ENCODE measurements at regions not wholly inside any gene's neighbourhood (a gene's known extent, or its start where the extent isn't known, plus 50 kb on each side); places are given as distances from the start of the nearest gene placed in this dataset.
"Not testable (repeated sequence)": the region's sequence is repeated elsewhere in the genome, so short reads cannot be mapped to it uniquely, and the experiment has no call there.

DNA sequence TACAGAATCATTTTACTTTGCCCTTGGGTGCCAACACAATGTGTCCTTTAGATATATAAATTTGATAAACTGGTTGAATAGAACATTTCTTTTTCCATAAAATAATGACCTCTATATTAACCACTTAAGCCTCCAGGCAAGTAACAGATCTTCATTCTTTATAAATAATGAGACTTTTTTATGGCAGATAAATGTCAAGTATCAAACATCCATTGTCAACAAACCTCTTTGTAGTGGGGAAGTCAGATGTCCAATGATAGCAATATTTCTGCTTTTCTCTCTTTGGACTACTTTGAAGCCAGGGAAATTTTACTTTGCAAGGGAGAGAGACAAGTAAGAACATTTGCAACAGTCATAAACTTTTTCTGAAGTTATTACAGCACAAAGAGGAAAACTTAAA, 841.2 kb downstream of the CDH8 start:
- no peak for DNase-seq (ENCODE audit: extremely low read depth in 1 of 2, low read depth in 1 of 2)

DNA sequence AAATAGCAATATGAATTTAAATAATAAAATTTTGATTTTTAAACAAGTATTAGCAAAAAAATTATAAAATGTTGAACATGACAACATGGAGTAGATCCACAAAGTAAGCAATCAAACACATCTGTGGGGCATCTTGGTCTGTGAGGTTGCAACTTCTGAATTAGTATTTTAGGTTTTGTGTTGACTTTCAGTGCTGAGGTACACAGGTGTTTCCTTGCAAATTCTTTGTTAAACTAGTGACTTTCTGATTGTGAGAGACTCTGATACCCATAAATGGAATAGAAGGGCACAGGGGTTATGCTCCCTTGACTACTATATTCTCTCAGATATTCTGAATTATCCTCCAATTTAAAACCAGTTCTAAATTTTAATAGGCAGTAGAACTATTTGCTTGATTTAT, 841.7 kb downstream of the CDH8 start:
- DNase-seq (ENCODE audit: extremely low read depth in 1 of 2, low read depth in 1 of 2) = no peak

DNA sequence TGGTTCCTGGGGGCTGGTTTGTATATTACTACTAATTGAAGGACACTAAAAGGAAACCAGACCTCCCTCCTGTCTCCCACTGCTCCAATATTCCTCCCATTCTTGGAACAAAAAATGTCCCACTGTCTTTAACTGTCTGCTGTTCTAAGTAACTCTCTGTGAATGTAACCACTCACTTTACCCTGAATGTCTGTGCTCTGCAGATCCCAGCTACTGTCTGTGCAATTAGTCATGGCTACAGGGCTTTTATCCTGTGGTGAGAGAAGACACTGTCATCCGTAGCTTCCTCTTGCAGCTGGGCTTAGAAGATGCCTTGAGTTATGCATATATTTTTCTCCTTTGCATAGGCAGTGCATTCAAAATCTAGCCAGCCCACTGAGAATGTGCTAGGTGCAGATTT, 853.8 kb downstream of the CDH8 start:
- no peak for DNase-seq (ENCODE audit: extremely low read depth in 1 of 2, low read depth in 1 of 2)

DNA sequence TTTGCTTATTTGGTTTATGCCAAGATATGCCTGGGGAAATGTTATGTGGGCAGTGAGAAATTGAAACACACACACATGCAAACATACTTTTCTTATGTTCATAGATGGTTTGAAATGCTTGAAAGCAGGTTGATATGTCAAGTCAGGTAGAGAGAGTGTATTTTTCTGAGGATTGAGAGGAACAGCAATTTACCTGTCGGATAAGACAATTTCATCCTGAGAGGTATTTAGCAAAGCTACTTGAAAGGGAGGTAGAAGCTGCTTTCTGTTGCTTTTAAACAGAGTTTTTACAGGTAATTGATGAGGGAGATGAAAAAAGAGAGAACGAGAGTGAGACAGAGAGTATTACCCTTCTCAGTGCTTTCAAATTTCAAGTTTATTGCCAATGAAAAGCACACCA, 854.3 kb downstream of the CDH8 start:
- no peak for DNase-seq (ENCODE audit: extremely low read depth in 1 of 2, low read depth in 1 of 2)

DNA sequence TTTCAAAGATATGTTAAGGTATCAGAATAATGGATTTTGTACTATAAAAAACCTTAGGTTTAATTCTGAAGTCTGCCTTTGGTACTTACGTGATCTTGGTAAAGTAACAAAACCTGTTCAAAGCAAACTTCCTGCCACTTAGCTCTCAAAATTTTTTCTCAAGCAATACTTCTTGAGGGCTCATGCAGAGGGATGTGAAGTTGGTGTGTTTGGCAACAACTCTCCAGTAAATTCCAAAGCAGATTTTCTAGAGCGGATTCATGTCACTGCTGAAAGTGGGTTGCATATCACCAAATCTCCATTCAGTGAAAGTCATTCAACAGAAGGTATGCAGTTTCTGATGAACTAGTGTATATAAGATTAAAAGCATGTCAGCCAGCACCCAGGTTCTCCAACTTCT, 856.7 kb downstream of the CDH8 start:
- DNase-seq (ENCODE audit: extremely low read depth in 1 of 2, low read depth in 1 of 2) = no peak

DNA sequence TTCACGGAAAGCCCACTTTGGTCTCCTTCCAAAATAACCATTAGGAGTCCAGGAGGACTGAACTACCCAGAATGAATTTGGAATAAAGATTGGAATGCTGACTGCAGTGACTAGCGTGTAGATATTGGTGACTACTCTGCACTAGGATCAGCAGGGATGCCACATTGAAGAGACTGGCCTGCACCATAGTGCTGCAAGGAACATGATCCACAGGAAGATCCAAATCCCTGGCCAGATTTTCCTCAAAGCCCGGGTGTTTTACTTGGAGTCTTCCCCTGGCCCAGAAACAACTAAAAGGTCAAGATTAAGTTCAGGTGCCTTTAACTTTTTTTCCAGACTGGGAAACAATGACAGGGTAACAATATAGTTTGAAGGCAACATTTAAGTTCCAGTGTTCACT, 870.4 kb downstream of the CDH8 start:
- no peak for DNase-seq (ENCODE audit: extremely low read depth in 1 of 2, low read depth in 1 of 2)

DNA sequence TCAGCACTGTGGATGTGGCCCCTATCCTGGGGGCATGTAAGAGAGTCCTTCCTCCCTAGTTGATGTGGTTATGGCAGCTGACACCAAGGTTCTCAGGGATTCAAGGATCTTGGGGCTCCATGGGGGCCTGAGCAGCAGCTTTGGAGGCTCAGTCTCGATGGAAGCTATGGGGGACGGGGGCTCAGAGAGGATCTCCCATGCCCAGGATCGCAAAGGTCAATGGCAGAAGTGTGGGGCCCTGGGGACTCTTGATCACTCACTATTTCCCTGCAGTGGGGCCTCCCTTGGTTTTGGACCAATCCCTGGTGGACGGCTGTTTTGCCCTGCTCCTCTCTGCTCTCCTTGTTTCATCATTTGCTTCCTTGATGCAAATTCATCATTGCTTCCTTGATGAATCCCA, 885.9 kb downstream of the CDH8 start:
- DNase-seq (ENCODE audit: extremely low read depth in 1 of 2, low read depth in 1 of 2) = no peak

DNA sequence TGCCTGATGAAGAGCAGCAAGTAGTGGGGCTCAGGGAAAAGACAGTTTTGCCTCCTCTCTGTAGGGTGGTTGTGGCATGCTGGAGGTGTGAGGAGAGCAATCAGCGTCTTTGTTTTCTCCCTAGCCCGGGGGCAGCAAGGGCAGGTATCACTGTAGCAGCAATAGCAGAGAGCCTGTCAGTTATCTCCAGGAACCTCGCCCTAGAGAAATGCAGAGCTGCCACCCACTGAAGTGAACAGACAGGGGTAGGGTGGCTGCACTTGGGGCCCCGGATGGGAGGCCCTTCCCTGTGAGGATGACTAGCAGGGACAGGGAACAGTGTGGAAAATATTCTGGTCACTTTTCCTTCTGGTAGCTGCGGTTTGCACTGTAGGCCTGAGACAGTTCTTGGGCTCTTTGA, 886.5 kb downstream of the CDH8 start:
- no peak for DNase-seq (ENCODE audit: extremely low read depth in 1 of 2, low read depth in 1 of 2)

DNA sequence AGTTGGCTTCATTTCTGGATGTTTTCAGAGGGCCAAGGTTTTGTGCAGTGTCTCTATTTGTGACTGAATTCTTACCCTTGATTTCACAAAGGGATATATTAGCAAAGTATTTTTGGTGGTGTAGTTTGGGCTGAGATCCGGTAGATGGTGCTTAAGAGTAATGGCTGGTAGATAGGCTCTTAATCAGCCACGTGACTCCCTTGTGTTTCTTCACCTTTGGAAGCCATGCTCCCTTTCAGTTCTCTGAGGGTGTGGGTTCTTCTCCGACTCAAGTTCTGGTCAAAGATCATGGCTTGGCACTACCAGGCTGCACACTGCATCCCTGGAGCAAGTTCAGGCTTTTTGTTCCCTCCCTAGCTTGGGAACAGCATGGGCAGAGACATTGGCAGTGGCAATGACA, 887.3 kb downstream of the CDH8 start:
- no peak for DNase-seq (ENCODE audit: extremely low read depth in 1 of 2, low read depth in 1 of 2)

DNA sequence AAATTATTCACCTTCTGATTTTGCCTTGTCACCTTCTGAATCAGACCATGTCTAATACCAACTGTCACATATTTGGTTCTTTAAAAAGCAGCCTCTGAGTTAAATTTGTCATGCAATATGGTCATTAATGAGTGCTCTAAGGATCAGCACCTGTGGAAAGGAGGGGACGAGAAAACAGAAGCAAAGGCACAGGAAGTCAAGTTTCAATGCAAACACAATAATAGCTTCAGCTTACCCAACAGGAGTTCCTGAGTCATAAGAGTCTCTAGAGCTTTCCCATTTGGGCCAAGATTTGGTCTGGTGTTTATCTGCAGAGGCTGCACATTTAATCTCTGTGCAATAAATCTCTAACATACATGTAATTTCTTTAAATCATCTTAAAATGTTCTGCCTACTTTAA, 889.8 kb downstream of the CDH8 start:
- DNase-seq (ENCODE audit: extremely low read depth in 1 of 2, low read depth in 1 of 2) = no peak

DNA sequence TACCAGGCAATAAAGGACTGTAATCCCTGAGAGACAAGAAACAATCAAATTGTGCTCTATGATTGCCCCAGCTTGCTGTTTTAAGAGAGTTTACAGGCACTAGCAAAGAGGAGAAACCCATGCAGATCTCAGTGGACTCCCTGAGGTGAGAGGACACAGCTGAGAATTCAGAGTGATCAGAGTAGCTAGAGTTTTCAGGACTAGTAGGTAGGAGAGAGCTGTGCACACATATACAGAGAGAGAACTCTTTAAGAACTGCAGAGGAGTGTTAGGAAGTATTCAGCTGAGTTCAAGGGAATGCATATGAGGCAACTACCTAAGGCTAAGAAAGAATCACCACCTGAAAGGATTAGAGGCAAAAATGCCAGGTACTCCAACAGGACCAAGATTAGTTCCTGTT, 904.8 kb downstream of the CDH8 start:
- no peak for DNase-seq (ENCODE audit: extremely low read depth in 1 of 2, low read depth in 1 of 2)

DNA sequence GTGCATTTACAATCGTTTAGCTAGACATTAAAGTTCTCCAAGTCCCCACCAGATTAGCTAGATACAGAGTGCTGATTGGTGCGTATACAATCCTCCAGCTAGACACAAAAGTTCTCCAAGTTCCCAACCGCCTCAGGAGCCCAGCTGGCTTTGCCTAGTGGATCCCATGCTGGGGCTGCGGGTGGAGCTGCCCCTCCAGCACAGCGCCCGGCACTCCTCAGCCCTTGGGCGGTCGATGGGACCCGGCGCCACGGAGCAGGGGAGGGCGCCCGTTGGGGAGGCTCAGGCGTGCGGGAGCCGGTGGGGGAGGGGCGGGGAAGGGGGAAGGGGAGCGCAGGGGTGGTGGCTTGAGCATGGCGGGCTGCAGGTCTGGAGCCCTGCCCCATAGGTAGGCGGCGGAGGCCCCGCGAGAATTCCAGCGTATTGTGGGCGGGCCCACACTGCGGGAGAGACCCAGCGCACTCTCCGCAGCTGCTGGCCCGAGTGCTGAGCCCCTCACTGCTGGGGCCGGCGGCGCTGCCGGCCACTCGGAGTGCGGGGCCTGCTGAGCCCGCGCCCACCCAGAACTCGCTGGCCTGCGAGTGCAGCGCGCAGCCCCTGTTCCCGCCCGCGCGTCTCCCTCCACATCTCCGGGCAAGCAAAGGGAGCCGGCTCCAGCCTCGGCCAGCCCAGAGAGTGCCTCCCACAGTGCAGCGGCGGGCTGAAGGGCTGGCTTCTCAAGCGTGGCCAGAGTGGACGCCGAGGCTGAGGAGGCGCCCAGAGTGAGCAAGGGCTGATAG, 907.5 kb downstream of the CDH8 start:
- no peak for DNase-seq (ENCODE audit: extremely low read depth in 1 of 2, low read depth in 1 of 2)

DNA sequence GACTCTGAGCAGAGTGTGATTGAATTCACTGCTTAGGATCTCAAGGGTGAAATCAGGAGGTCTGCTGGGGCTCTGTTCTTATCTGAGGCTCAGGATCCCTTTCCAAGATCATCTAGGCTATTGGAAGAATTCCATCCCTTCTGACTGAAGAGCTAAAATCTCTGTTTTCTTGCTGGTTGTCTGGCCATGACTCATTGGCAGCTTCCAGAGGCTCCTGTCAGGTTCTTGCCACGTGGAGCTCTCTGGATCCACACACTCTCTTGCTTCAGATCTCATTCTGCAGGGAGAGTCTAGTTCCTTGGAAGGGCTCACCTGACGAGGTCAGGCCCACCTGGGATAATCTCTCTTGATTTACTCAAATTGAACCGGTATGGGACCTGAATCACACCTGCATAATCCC, 930.7 kb downstream of the CDH8 start:
- DNase-seq (ENCODE audit: extremely low read depth in 1 of 2, low read depth in 1 of 2) = no peak

DNA sequence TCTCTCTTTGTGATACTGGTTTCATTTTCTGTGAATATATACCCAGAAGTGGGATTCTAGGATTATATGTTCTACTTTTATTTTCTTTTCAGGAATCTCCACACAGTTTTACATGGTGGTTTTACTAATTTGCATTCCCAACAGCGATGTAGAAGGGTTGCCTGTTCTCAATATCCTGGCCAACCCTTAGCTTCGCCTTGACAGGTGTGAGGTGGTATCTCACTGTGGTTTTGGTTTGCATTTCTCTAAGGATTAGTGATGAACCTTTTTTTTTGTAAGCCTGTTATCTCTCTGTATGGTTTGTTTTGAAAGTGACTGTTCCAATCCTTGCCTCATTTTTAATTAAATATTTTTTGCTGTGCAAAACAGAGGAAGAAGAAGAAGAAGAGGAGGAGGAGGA, 937.7 kb downstream of the CDH8 start:
- DNase-seq (ENCODE audit: extremely low read depth in 1 of 2, low read depth in 1 of 2) = no peak

DNA sequence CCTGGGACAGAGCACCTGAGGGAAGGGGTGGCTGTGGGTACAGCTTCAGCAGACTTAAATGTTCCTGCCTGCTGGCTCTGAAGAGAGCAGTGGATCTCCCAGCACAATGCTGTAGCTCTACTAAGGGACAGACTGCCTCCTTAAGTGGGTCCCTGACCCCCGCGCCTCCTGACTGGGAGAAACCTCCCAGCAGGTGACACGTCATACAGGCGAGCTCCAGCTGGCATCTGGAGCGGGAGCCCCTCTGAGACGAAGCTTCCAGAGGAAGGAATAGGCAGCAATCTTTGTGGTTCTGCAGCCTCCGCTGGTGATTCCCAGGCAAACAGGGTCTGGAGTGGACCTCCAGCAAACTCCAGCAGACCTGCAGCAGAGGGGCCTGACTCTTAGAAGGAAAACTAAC, 944.9 kb downstream of the CDH8 start:
- DNase-seq (ENCODE audit: extremely low read depth in 1 of 2, low read depth in 1 of 2) = not testable (repeated sequence)

DNA sequence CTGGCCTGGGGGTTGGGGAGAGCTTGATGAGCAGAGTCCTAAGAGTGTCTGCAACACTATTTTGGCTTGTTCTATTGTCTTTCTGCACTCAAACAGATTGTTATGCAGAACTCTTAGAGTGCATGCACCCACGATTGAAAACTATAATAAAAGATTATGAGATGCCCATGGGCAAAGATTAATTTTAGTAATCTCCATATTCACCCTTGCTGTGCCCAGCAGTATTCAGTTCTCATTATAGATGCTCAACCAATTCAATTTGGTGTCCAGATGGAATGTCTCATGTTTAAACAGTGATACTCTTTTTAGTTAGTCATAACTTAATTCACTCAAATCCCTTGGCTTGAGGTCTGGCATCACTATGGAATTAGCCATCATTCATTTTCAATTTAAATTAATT, 952.5 kb downstream of the CDH8 start:
- DNase-seq (ENCODE audit: extremely low read depth in 1 of 2, low read depth in 1 of 2) = no peak

DNA sequence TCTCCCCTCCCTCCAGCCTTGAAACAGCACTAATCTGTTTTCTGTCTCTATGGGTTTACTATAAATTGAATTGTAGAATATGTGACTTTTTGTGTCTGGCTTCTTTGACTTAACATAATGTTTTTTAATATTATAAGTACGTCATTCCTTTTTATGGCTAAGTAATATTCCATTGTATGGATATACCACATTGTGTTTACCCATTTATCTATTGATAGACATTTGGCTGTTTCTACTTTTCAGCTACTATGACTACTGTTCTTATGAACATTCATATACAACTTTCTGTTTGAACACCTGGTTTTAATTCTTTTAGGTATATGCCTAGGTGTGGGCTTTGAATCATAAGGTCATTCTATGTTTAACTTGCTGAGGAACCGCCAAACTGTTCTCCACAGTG, 961.9 kb downstream of the CDH8 start:
- DNase-seq (ENCODE audit: extremely low read depth in 1 of 2, low read depth in 1 of 2) = no peak

DNA sequence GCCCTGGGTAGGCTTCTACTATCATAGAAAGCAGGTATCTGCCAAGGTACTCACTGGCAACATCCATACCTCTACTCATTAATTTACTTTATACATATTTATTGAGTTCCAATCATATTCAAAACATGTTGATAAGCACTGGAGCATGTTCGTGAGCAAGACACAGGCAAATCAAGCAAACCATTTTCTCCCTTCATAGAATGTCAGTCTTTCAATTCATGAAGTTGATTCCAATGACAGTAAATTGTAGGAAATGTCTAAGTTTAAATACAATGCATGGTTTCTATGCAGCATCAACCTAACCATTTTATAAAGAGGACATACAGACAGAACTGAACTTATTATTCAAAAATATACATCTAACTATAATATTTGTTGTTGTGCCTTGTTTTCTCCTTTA, 978.6 kb downstream of the CDH8 start:
- DNase-seq (ENCODE audit: extremely low read depth in 1 of 2, low read depth in 1 of 2) = no peak

DNA sequence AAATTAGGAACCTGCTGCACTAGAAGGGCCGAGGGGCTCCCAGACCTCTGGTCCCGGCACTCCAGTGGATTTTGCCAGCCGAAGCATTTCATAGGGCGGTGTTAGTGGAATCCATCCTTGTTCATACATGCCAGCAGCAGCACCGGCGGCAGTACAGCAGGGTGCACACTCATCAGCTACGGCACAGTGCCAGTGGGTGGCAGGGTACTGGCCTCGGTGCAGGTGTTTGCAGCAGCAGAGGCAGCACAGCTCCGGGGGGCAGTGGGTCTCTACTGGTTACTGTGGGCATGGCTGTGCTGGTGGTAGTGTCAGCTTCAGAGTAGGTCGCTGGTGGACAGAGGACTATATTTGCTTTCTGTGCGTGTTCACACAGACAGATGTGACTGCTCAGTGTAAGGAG, 985.7 kb downstream of the CDH8 start:
- no peak for DNase-seq (ENCODE audit: extremely low read depth in 1 of 2, low read depth in 1 of 2)

DNA sequence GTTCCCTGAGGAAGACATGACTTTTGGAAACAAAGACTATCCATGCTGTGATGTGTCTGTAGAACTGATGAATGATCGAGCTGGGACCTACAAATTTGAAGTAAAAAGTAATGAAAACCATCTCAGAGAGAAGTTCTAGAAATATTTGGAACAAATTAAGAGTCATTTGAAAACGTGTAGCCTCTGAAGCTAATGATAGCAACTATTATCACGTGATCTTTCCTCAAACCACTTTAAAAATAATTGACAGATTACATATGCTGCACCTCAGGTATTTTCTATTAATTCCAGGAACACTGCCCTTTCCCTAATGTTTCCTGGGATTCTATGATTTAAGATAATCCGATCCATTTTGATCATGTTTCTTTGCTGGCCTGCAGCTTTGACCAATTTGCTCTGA, 990.3 kb downstream of the CDH8 start:
- DNase-seq (ENCODE audit: extremely low read depth in 1 of 2, low read depth in 1 of 2) = no peak

DNA sequence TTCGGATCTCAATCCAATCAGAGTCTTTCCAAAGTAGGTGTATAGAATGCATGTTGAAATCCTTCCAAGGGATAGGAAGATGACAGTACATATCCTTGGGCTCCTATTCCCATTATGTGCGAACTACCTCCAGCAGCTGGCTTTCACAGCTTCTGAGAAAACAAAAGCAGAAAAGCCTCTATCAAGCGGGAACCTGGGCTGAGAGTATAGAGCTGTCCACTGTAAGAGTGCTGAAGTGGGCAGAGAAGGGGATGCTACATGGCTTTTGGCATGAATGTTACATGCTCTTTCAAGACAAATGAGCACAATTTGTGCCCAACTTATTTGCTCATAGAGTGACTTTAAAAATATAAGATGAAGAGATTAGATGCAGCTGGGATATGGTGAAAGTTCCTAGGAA, 993.5 kb downstream of the CDH8 start:
- DNase-seq (ENCODE audit: extremely low read depth in 1 of 2, low read depth in 1 of 2) = no peak

DNA sequence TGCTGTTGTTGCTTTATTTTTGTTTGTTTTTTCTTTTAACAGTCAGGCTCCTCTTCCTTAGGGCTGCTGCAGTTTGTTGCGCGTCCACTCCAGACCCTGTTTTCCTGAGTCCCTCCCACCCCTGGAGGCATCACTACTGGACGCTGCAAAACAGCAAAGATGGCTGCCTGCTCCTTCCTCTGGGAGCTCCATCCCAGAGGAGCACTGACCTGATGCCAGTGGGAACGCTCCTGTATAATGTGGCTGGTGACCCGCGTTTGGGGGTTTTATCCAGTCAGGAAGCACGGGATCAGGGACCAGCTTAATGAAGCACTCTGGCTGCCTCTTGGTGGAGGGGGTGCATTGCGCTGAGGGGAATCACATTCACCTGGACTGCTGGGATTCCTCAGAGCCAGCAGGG, 1005.6 kb downstream of the CDH8 start:
- no peak for DNase-seq (ENCODE audit: extremely low read depth in 1 of 2, low read depth in 1 of 2)

DNA sequence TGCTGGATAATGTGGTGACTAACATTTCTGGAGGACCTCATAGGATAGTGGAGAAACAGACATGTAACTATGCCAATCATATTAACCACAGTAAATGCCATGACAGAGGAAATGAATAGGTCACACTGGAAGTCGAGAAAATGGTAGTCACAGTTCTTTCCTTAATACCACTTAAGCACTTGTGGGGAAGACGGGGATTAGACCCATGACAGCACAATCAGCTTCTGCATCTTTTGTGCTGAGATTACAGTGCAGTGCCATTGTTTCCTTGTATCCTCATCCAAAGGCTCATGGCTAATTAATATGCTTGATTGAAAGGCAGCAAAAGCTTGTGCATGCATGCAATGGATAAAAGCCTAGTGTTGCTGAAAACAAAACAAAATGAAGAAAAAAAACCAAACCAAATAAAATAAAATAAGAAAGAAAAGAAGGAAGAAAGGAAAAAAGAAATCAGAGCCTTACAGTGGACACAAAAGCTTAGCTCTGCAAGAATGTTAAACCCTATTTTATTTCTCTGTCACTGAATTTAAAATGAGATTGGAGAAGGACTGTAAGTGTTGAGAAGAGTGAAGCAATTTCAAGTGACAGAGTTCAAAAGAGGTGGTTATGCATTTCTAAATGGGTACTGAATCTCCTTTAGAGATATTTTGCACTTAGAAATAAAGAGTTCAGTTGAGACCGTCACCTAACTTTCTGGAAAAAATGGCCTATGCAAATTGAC, 1011.9 kb downstream of the CDH8 start:
- no peak for DNase-seq (ENCODE audit: extremely low read depth in 1 of 2, low read depth in 1 of 2)
